GM10248 (cell line): ENCODE measurements at regions not wholly inside any gene's neighbourhood (a gene's known extent, or its start where the extent isn't known, plus 50 kb on each side); places are given as distances from the start of the nearest gene placed in this dataset.

Source experiments
- CTCF ChIA-PET: fragments of 300-600 bp; sonication (Branson Sonifier 250); formaldehyde crosslinking; extraction: SDS; loops from one replicate; lab custom pipeline; 2021; ENCODE audit warnings: antibody characterized with exemption; lab: Yijun Ruan, JAX
- POLR2A ChIA-PET: fragments of 350-650 bp; sonication (Branson Sonifier 250); formaldehyde crosslinking; extraction: SDS; loops from one replicate; lab custom pipeline; 2020; ENCODE audit warnings: antibody characterized with exemption; lab: Yijun Ruan, JAX
- DNase-seq: peaks from one replicate; pipeline ENCODE4 v3.0.0; 2012; ENCODE audit errors: extremely low spot score
- TF ChIP-seq, protein P1 (sequence below): IDR thresholded peaks from 2 replicates; pipeline ENCODE4 v1.5.1; 2012; ENCODE audit warnings: mild to moderate bottlenecking, low read depth; ENCODE audit errors: extremely low read depth, missing control alignments, control extremely low read depth

DNA sequence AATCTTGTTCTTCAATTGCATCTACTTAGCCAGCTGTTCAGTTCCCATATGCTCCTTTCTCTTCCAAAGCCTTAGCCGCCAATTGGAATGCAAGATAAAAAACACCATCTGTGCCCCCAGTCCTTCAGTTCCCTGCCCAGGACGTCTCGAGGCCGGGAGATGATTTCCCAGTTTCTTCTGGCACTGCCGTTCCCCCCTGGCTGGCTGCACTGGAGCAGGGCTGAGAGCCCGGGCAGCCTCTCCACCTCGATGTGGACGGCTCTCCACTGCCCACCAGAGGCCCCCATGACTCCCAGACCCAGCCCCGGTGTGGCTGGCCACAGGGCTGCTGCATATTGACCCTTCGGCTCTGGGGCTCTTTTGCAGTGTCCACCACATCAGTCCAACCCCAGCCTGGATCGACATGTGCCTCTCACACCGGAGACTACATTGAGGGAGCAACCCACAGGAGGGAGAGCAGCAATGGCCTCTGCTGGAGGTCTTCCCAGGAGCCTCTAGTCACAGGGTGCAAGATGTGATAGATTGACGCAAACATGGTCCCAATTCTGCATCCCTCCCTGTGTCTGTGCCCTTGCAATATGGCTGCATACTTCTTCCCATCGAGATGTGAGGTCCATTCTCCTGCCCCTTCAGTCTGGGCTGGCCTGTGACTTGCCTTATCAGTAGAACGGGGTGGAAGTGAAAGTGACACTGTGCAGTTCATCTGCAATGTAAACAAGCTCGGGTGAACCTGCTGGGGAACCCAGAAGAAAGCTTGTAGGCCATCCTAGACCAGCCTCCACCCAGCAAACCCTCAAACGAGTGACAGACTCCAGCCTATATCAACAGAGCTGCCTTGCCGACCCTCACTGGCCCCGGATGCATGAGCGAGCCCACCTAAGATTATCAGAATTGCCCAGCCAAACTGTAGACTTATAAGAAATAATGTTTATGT is 52.3 kb upstream of the PRR20G start:
- POLR2A ChIA-PET: no interaction called here

DNA sequence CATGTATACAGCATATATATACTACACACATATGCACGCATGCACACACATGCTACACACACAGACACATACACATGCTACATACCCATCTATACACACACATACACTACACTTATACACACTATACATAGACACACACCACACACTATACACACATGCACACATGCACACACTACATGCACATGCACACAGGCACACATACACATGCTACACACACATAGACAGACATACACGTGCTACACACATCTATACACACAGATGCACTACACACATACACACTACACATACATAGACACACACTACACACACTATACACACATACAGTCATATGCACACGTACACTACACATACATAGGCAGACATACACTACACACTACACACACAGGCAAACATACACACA is 51.2 kb upstream of the PRR20G start:
- no peak for DNase-seq
- ChIA-PET POLR2A (no interaction called here), CTCF (no interaction called here)
- TF ChIP-seq, protein P1, sequence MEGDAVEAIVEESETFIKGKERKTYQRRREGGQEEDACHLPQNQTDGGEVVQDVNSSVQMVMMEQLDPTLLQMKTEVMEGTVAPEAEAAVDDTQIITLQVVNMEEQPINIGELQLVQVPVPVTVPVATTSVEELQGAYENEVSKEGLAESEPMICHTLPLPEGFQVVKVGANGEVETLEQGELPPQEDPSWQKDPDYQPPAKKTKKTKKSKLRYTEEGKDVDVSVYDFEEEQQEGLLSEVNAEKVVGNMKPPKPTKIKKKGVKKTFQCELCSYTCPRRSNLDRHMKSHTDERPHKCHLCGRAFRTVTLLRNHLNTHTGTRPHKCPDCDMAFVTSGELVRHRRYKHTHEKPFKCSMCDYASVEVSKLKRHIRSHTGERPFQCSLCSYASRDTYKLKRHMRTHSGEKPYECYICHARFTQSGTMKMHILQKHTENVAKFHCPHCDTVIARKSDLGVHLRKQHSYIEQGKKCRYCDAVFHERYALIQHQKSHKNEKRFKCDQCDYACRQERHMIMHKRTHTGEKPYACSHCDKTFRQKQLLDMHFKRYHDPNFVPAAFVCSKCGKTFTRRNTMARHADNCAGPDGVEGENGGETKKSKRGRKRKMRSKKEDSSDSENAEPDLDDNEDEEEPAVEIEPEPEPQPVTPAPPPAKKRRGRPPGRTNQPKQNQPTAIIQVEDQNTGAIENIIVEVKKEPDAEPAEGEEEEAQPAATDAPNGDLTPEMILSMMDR: no peak

More for the DNA sequence above, 52.3 kb upstream of the PRR20G start:
- CTCF ChIA-PET: interaction anchor here (1.0 kb wide), 1 partner anchor 11 kb away, joined by 3 read pairs; no protein-coding TSS in a partner anchor
- TF ChIP-seq, protein P1: no peak
- DNase-seq: peak; percentile 34

DNA sequence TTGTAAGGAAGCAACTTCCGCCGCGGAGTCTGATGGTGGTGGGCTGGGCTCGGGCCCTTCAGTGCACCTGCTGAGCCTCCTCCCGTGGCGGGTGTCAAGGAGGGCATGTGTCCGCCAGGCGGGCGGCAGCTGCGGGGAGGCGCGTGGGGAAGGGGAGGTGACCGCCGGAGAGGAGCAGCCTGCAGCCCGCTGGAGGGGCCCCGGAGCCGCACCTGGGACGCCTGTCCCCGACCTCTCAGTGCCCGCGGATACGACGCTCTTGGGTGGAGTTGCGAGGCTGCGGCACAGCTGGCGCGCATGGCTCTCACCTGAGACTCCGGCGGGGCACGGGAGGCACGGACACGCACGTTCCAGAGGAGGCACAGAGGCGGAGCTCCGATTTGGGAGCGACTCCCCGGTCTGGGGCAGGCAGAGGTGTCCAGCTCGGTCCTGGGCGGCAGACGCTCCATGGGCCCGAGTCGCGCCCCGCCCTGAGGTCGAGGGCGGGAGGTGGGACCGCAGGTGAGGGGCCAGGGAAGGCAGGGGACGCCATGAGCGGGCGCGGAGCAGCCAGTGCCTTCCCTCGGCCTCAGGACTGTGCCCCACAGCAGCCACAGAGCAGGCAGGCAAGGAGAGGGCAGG is 50.2 kb upstream of the PRR20G start:
- no peak for DNase-seq
- CTCF ChIA-PET: no interaction called here
- TF ChIP-seq, protein P1: no peak
- POLR2A ChIA-PET: no interaction called here
